Colonic mucosa (tissue), 4 donors: ENCODE measurements at regions not wholly inside any gene's neighbourhood (a gene's known extent, or its start where the extent isn't known, plus 50 kb on each side); places are given as distances from the start of the nearest gene placed in this dataset.

Experiments used
- DNase-seq: peaks from one replicate; pipeline ENCODE4 v3.0.0-alpha.2; 2020
- H3K27ac ChIP-seq: fragments of 200-600 bp; one replicate; pipeline ENCODE4 v1.8.0; 2021
- H3K27me3 ChIP-seq: fragments of 200-600 bp; one replicate; pipeline ENCODE4 v1.8.0; 2021
- H3K36me3 ChIP-seq: fragments of 200-600 bp; one replicate; pipeline ENCODE4 v1.8.0; 2021
- H3K4me1 ChIP-seq: fragments of 200-600 bp; one replicate; pipeline ENCODE4 v1.8.0; 2021; ENCODE audit warnings: mild to moderate bottlenecking
- H3K4me3 ChIP-seq: fragments of 200-600 bp; one replicate; pipeline ENCODE4 v1.8.0; 2021
- H3K9ac ChIP-seq, 2 donors: one replicate each; pipeline ENCODE4 v1.7.0; 2013; ENCODE audit warnings: control low read depth in 2 of 2, low read depth in 2 of 2, low read length in 2 of 2
- H3K9me3 ChIP-seq: fragments of 200-600 bp; one replicate; pipeline ENCODE4 v1.8.0; 2021
- intact Hi-C: fragments of 100-400 bp; cut with DNase I; formaldehyde crosslinking; loops from one replicate; pipeline ENCODE4 v1.14.1; 2022
- TF ChIP-seq, protein P1 (sequence below): fragments of 200-600 bp; IDR thresholded peaks from one replicate; pipeline ENCODE4 v1.8.0; 2022; ENCODE audit warnings: antibody characterized with exemption, mild to moderate bottlenecking
- donor health status: healthy.
- donor health status: DM: no; HTN: no; CAD: no.
- donor health status: DM: no; HTN: no; CAD: no.

DNA sequence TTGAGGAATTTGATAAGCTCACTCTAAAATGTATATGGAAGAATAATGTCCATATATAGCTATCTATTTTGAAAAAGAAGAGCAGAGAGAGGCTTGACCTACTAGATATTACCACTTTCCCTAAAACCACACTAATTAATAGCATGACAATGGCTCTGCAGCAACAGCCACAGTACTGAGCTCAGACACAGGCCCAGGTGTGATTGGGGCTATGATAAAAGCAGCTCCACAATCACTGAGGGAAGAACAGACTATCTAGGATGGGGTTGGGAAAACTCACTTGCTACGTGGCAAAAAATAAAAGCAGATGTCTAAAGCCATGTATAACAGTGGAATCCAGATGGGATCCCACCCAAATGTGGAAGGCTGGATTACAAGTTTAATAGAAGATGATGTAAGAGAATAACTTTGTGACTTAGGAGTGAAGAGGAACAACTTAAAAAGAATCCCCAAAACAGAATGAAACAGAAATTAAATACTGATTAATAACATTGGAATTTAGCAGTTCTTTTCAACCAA lies 80.8 kb upstream of the RAB4A start:
- H3K4me3 ChIP-seq, result no peak overlapping the region
- DNase-seq, result no peak
- TF ChIP-seq, protein P1, sequence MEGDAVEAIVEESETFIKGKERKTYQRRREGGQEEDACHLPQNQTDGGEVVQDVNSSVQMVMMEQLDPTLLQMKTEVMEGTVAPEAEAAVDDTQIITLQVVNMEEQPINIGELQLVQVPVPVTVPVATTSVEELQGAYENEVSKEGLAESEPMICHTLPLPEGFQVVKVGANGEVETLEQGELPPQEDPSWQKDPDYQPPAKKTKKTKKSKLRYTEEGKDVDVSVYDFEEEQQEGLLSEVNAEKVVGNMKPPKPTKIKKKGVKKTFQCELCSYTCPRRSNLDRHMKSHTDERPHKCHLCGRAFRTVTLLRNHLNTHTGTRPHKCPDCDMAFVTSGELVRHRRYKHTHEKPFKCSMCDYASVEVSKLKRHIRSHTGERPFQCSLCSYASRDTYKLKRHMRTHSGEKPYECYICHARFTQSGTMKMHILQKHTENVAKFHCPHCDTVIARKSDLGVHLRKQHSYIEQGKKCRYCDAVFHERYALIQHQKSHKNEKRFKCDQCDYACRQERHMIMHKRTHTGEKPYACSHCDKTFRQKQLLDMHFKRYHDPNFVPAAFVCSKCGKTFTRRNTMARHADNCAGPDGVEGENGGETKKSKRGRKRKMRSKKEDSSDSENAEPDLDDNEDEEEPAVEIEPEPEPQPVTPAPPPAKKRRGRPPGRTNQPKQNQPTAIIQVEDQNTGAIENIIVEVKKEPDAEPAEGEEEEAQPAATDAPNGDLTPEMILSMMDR, result no peak
- intact Hi-C loops, result no loop called here
- H3K9ac ChIP-seq, result no peak overlapping the region
- H3K36me3 ChIP-seq, result no peaks in the 10 kb centered on the region
- H3K27ac ChIP-seq, result no peak overlapping the region
- H3K9me3 ChIP-seq, result no peaks in the 10 kb centered on the region
- H3K4me1 ChIP-seq, result no peaks in the 10 kb centered on the region
- H3K27me3 ChIP-seq, result no peaks in the 10 kb centered on the region

DNA sequence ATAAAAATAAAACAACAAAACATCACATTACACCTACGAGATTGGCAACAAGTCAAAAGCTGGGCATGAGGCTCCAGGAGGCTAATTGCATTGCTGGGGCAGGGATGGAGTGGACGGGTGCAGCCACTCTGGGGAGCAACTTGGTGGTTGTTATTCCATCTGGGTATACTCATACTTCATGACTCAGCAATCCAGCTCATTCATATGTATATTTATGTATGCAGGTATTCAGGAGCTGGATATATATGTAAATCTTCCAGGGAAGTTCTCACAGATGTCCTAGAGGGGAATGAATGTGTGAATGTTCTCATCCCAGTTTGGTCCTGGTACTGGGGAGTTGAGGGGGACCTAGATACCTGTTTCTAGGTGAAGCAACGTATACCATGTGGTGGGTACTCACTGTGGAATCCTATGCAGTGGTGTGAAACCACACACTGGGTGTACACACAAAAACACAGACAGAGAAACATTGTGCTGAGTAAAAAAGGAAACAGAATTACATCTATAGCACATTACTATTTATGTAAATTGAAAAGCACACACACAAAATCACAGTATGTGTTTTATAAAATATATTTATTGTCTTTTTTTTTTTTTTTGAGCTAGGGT lies 79.7 kb upstream of the RAB4A start:
- intact Hi-C loops, result no loop called here
- Histone ChIP-seq H3K9ac (no peak overlapping the region), H3K36me3 (no peaks in the 10 kb centered on the region), H3K27me3 (no peaks in the 10 kb centered on the region), H3K9me3 (no peaks in the 10 kb centered on the region), H3K4me3 (no peak overlapping the region), H3K27ac (no peak overlapping the region), H3K4me1 (no peaks in the 10 kb centered on the region)
- no peak for DNase-seq
- TF ChIP-seq, protein P1, result no peak

DNA sequence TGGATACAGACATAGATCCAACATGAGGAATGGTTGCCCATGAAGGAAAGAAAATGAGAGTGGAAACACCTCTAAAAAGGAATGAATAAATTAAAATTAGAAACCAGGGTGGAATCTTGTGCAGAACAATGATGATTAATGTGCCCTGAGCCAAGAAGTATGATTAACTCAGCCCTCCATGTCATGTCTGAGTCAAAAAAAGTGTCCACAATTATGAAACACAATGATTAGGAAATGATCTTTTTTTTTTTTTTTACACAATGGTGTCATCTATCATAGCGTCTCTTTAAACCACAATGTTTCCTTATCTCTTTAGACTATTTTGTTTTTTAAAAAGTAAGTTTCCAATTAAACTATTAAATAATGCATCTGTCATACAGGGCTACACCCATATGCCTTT lies 78.9 kb upstream of the RAB4A start:
- H3K9me3 ChIP-seq, result no peaks in the 10 kb centered on the region
- no peaks in the 10 kb centered on the region for H3K36me3 ChIP-seq
- no peak for DNase-seq
- intact Hi-C loops, result no loop called here
- TF ChIP-seq, protein P1, result no peak
- no peaks in the 10 kb centered on the region for H3K27me3 ChIP-seq
- H3K27ac ChIP-seq, result no peak overlapping the region
- H3K4me3 ChIP-seq, result no peak overlapping the region
- no peaks in the 10 kb centered on the region for H3K4me1 ChIP-seq
- H3K9ac ChIP-seq, result no peak overlapping the region

DNA sequence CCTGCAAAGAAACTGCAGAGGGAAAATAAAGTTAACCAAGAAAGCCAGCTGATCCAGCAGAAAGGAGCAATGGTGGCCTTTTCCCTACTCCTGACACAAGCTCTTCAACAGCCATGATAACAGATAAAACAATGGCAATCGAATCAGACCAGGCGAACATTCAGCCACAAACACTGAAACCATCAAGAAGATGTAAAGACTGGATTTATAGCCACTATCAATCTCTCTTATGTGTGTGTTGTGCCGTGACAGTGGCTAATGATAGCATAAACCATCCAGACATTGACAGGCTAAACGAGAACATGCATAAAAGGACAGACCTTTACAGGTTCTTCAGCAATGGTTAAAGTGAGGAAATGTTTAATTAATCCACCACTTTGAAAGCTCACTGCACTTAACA lies 78.1 kb upstream of the RAB4A start:
- Histone ChIP-seq H3K36me3 (no peaks in the 10 kb centered on the region), H3K9ac (no peak overlapping the region), H3K4me1 (no peaks in the 10 kb centered on the region), H3K27ac (no peak overlapping the region), H3K27me3 (no peaks in the 10 kb centered on the region), H3K9me3 (no peaks in the 10 kb centered on the region), H3K4me3 (no peak overlapping the region)
- DNase-seq, result no peak
- TF ChIP-seq, protein P1, result no peak
- intact Hi-C loops, result no loop called here

DNA sequence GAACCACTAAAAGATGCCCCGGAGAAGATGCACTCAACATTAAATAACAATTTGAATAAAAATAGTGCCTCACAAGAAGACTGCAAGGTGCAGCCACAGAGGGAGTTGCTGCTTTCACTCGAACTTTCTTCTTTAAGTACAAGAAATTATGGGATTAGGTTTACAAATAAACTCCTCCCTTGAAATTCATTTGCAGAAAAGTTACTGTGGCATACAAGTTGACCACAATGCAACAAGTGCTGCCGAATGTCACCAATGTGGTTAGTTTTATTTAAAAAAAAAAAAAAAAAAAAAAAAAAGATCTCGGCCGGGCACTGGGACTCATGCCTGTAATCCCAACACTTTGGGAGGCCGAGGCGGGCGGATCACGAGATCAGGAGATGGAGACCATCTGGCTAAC lies 76.8 kb upstream of the RAB4A start:
- Histone ChIP-seq H3K4me1 (no peaks in the 10 kb centered on the region), H3K27me3 (no peaks in the 10 kb centered on the region), H3K36me3 (no peaks in the 10 kb centered on the region), H3K9ac (no peak overlapping the region), H3K27ac (no peak overlapping the region), H3K4me3 (no peak overlapping the region), H3K9me3 (no peaks in the 10 kb centered on the region)
- no peak for DNase-seq
- intact Hi-C loops, result no loop called here
- TF ChIP-seq, protein P1, result no peak
